Kidney (tissue), 13 donors: ENCODE measurements at regions not wholly inside any gene's neighbourhood (a gene's known extent, or its start where the extent isn't known, plus 50 kb on each side); places are given as distances from the start of the nearest gene placed in this dataset.

Experiments used
- DNase-seq, 5 donors: peaks; one replicate each; pipeline ENCODE4 v3.0.0-alpha.2; 2013 to 2020
- FAIRE-seq: peaks from 2 replicates; lab custom pipeline; 2012; peaks lifted over from hg19 to GRCh38; lab: Jason Lieb, UNC
- H3K27ac ChIP-seq, 2 donors: one replicate each; pipeline ENCODE4 v1.7.0; 2013; ENCODE audit warnings: low read depth in 2 of 2, low read length in 2 of 2, inconsistent platforms in 1 of 2
- H3K27me3 ChIP-seq: one replicate; pipeline ENCODE4 v1.7.1; 2013; ENCODE audit warnings: low read length, inconsistent platforms; ENCODE audit not compliant: control insufficient read depth, insufficient read depth
- H3K36me3 ChIP-seq, 3 donors: one replicate each; pipeline versions ENCODE4 v1.7.0 to v1.7.1; 2013; ENCODE audit warnings: low read length in 3 of 3, control low read depth in 1 of 3, inconsistent platforms in 1 of 3; ENCODE audit not compliant: insufficient read depth in 3 of 3, control insufficient read depth in 2 of 3
- H3K4me1 ChIP-seq, 3 donors: one replicate each; pipeline versions ENCODE4 v1.7.0 to v1.7.1; 2013; ENCODE audit warnings: low read length in 3 of 3, inconsistent platforms in 1 of 3, low read depth in 1 of 3; ENCODE audit not compliant: control insufficient read depth in 2 of 3, insufficient read depth in 2 of 3
- H3K4me3 ChIP-seq, 3 donors: one replicate each; pipeline versions ENCODE4 v1.7.0 to v1.8.1; 2013; ENCODE audit warnings: low read length in 3 of 3, control low read depth in 1 of 3, inconsistent platforms in 1 of 3
- H3K9ac ChIP-seq, 3 donors: one replicate each; pipeline versions ENCODE4 v1.7.0 to v1.7.1; 2013; ENCODE audit warnings: low read length in 3 of 3, control low read depth in 1 of 3, inconsistent platforms in 1 of 3
- H3K9me3 ChIP-seq, 3 donors: one replicate each; pipeline versions ENCODE4 v1.7.0 to v1.7.1; 2013; ENCODE audit warnings: low read length in 3 of 3, control low read depth in 1 of 3, inconsistent platforms in 1 of 3; ENCODE audit not compliant: control insufficient read depth in 2 of 3, insufficient read depth in 1 of 3
- CTCF ChIP-seq: IDR thresholded peaks from 3 replicates; pipeline ENCODE4 v1.5.1; 2012; ENCODE audit warnings: mild to moderate bottlenecking, moderate library complexity, borderline replicate concordance; ENCODE audit not compliant: insufficient read depth; ENCODE audit errors: extremely low read depth
- intact Hi-C: fragments of 100-400 bp; cut with DNase I; formaldehyde crosslinking; loops from one replicate; pipeline ENCODE4 v1.11.1; 2022
- donor health status: control.
- donor health status: control.
- donor health status: control.
- donor health status: control.
- donor health status: control.
- donor health status: DM: yes; HTN: yes; CAD: no.
- donor health status: Normal renal cell carcinoma (clear cell type).

GRCh38 chr2:74735009-74735408 is 81.0 kb downstream of the SEMA4F start:
- intact Hi-C loops: no loop called here
- no peaks in the 10 kb centered on the region for H3K27me3 ChIP-seq
- no peak overlapping the region for H3K9ac ChIP-seq
- DNase-seq: no peak
- H3K4me1 ChIP-seq: no peaks in the 10 kb centered on the region
- no peak overlapping the region for H3K27ac ChIP-seq
- H3K9me3 ChIP-seq: peaks cover 0 to 4% (median 2%) of the 10 kb centered on the region in 3 donors
- H3K36me3 ChIP-seq: no peaks in the 10 kb centered on the region
- FAIRE-seq: no peak
- H3K4me3 ChIP-seq: no peak overlapping the region
- no peak for TF ChIP-seq CTCF

DNA sequence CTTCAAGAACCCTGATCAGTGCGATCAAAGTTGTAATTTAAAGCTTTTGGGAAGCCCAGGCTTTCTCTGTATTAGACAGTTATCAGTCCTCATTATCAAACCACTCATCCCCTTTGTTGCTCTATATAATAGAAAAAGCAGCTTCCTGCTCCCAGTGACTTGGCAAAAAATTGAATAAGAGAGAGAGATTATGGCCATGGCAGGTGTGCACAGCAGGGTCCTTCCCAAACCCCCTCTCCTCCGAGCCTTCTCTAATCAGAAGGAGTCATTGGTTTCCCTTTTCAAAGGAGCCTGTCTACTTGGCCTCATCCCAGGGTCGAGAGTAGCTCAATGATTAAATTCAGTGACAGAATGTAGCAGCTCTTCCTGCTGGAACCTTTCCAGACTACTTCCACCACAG is 81.5 kb downstream of the SEMA4F start:
- DNase-seq (no peak), FAIRE-seq (no peak)
- H3K9me3 ChIP-seq: peaks cover 0 to 4% (median 2%) of the 10 kb centered on the region in 3 donors
- H3K4me1 ChIP-seq: no peaks in the 10 kb centered on the region
- H3K27me3 ChIP-seq: no peaks in the 10 kb centered on the region
- H3K9ac ChIP-seq: no peak overlapping the region
- no peak for TF ChIP-seq CTCF
- H3K36me3 ChIP-seq: no peaks in the 10 kb centered on the region
- intact Hi-C loops: no loop called here
- no peak overlapping the region for H3K27ac ChIP-seq
- H3K4me3 ChIP-seq: no peak overlapping the region

DNA sequence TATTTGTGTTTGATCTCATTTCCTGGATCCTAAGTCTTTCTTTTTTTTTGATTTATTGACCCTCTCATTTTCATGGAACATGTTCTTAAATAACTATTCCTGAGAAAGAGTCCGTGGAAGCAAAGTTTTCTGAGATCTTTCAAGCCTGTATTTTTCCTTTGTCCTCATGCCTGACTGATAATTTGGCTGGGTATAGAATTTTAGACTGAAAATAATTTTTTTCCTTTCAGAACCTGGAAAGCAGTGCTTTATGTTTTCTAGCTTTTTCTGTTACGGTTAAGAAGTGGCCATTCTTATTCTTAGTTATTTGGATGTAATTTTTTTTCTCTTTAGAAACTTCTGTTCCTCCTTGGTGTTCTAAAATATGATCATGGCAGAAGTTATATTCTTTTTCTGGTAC is 82.5 kb downstream of the SEMA4F start:
- Histone ChIP-seq H3K36me3 (no peaks in the 10 kb centered on the region), H3K27me3 (no peaks in the 10 kb centered on the region), H3K9me3 (peaks cover 0 to 4% (median 2%) of the 10 kb centered on the region in 3 donors), H3K9ac (no peak overlapping the region), H3K4me3 (no peak overlapping the region), H3K27ac (no peak overlapping the region), H3K4me1 (no peaks in the 10 kb centered on the region)
- intact Hi-C loops: no loop called here
- no peak for TF ChIP-seq CTCF
- DNase-seq: no peak
- no peak for FAIRE-seq

DNA sequence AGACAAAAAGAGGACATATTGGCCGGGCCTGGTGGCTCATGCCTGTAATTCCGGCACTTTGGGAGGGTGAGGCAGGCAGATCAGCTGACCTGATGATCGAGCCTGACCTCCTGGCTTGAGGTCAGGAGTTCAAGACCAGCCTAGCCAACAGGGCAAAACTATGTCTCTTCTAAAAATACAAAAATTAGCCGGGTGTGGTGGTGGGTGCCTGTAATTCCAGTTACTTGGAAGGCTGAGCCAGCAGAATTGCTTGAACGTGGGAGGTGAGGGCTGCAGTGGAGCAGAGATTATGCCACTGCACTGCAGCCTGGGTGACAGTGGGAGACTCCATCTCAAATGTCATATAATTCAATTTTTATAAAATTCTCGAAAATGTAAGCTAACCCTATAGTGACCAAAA is 84.5 kb downstream of the SEMA4F start:
- peaks cover 0 to 4% (median 2%) of the 10 kb centered on the region in 3 donors for H3K9me3 ChIP-seq
- no peak for TF ChIP-seq CTCF
- intact Hi-C loops: no loop called here
- H3K4me3 ChIP-seq: no peak overlapping the region
- no peaks in the 10 kb centered on the region for H3K27me3 ChIP-seq
- H3K9ac ChIP-seq: no peak overlapping the region
- DNase-seq: no peak
- no peaks in the 10 kb centered on the region for H3K4me1 ChIP-seq
- no peak overlapping the region for H3K27ac ChIP-seq
- H3K36me3 ChIP-seq: no peaks in the 10 kb centered on the region
- FAIRE-seq: no peak
